ENCODE measurements at regions not wholly inside any gene's neighbourhood (a gene's known extent, or its start where the extent isn't known, plus 50 kb on each side); places are given as distances from the start of the nearest gene placed in this dataset.

DNA sequence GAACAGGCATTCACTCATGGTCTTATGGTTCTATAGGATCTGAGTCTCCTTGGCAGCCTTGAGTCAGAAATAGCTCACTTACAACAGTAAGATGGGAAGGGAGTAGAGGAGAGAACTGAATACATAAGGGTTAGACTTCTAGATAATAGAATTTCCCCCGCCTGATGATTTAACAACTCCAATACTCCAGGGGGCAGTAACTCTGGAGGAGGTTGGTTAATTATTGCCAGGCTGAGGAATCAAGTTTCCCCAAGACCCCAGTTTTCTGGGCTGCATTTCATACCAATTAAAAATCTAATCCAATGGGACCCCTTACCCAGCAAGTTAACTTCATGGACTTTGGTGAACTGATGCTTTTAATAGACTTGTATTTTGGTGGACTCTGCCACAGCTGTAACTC lies 94.2 kb upstream of the MOCS1 start:
- Histone ChIP-seq H3K27ac (replicated peaks) (no peak overlapping the region), H3K27me3 (ENCODE audit: insufficient read depth, poor library complexity, severe bottlenecking) (no peaks in the 10 kb centered on the region), H3K4me3 (replicated peaks; ENCODE audit: insufficient read depth, low read length) (no peak overlapping the region)
- TF ChIP-seq CTCF (IDR thresholded peaks at IDR 0.05; ENCODE audit: insufficient read depth, low read length) (no peak), SPI1 (IDR thresholded peaks at IDR 0.05; ENCODE audit: borderline replicate concordance, low read depth) (no peak), GABPA (IDR thresholded peaks at IDR 0.05; ENCODE audit: low read depth) (no peak), POLR2AphosphoS5 (IDR thresholded peaks at IDR 0.05; ENCODE audit: low read depth) (no peak)
- TF ChIP-seq, protein P1, sequence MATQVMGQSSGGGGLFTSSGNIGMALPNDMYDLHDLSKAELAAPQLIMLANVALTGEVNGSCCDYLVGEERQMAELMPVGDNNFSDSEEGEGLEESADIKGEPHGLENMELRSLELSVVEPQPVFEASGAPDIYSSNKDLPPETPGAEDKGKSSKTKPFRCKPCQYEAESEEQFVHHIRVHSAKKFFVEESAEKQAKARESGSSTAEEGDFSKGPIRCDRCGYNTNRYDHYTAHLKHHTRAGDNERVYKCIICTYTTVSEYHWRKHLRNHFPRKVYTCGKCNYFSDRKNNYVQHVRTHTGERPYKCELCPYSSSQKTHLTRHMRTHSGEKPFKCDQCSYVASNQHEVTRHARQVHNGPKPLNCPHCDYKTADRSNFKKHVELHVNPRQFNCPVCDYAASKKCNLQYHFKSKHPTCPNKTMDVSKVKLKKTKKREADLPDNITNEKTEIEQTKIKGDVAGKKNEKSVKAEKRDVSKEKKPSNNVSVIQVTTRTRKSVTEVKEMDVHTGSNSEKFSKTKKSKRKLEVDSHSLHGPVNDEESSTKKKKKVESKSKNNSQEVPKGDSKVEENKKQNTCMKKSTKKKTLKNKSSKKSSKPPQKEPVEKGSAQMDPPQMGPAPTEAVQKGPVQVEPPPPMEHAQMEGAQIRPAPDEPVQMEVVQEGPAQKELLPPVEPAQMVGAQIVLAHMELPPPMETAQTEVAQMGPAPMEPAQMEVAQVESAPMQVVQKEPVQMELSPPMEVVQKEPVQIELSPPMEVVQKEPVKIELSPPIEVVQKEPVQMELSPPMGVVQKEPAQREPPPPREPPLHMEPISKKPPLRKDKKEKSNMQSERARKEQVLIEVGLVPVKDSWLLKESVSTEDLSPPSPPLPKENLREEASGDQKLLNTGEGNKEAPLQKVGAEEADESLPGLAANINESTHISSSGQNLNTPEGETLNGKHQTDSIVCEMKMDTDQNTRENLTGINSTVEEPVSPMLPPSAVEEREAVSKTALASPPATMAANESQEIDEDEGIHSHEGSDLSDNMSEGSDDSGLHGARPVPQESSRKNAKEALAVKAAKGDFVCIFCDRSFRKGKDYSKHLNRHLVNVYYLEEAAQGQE (IDR thresholded peaks at IDR 0.05; ENCODE audit: insufficient replicate concordance, low read depth), result no peak
- no peak for DNase-seq (ENCODE audit: low read depth in 1 of 2, low spot score in 1 of 2)

GRCh38 chr6:40022867-40023266 lies 88.6 kb upstream of the MOCS1 start:
- TF ChIP-seq, protein P1 (IDR thresholded peaks at IDR 0.05; ENCODE audit: insufficient replicate concordance, low read depth), result no peak
- TF ChIP-seq CTCF (IDR thresholded peaks at IDR 0.05; ENCODE audit: insufficient read depth, low read length), result no peak
- TF ChIP-seq GABPA (IDR thresholded peaks at IDR 0.05; ENCODE audit: low read depth), result no peak
- no peak overlapping the region for H3K4me3 ChIP-seq (replicated peaks; ENCODE audit: insufficient read depth, low read length)
- H3K27me3 ChIP-seq (ENCODE audit: insufficient read depth, poor library complexity, severe bottlenecking), result no peaks in the 10 kb centered on the region
- H3K27ac ChIP-seq (replicated peaks), result no peak overlapping the region
- no peak for DNase-seq (ENCODE audit: low read depth in 1 of 2, low spot score in 1 of 2)

GRCh38 chr6:40020166-40020565 lies 85.9 kb upstream of the MOCS1 start:
- TF ChIP-seq CTCF (IDR thresholded peaks at IDR 0.05; ENCODE audit: insufficient read depth, low read length) (no peak), SPI1 (IDR thresholded peaks at IDR 0.05; ENCODE audit: borderline replicate concordance, low read depth) (no peak), GABPA (IDR thresholded peaks at IDR 0.05; ENCODE audit: low read depth) (no peak), POLR2AphosphoS5 (IDR thresholded peaks at IDR 0.05; ENCODE audit: low read depth) (no peak)
- TF ChIP-seq, protein P1 (IDR thresholded peaks at IDR 0.05; ENCODE audit: insufficient replicate concordance, low read depth), result no peak
- no peaks in the 10 kb centered on the region for H3K27me3 ChIP-seq (ENCODE audit: insufficient read depth, poor library complexity, severe bottlenecking)
- no peak for DNase-seq (ENCODE audit: low read depth in 1 of 2, low spot score in 1 of 2)

More at GRCh38 chr6:40020166-40020565, 85.9 kb upstream of the MOCS1 start:
- Histone ChIP-seq H3K27ac (replicated peaks) (no peak overlapping the region), H3K4me3 (replicated peaks; ENCODE audit: insufficient read depth, low read length) (no peak overlapping the region)

Measured in HL-60 (cell line).